GM21423 (cell line): ENCODE measurements at regions not wholly inside any gene's neighbourhood (a gene's known extent, or its start where the extent isn't known, plus 50 kb on each side); places are given as distances from the start of the nearest gene placed in this dataset.

Experiments used
- ATAC-seq: cut with Tn5 transposase; IDR thresholded peaks from one replicate; pipeline ENCODE4 v1.9.1; 2021; ENCODE audit warnings: mild to moderate bottlenecking, moderate library complexity; ENCODE audit not compliant: unreplicated experiment

DNA sequence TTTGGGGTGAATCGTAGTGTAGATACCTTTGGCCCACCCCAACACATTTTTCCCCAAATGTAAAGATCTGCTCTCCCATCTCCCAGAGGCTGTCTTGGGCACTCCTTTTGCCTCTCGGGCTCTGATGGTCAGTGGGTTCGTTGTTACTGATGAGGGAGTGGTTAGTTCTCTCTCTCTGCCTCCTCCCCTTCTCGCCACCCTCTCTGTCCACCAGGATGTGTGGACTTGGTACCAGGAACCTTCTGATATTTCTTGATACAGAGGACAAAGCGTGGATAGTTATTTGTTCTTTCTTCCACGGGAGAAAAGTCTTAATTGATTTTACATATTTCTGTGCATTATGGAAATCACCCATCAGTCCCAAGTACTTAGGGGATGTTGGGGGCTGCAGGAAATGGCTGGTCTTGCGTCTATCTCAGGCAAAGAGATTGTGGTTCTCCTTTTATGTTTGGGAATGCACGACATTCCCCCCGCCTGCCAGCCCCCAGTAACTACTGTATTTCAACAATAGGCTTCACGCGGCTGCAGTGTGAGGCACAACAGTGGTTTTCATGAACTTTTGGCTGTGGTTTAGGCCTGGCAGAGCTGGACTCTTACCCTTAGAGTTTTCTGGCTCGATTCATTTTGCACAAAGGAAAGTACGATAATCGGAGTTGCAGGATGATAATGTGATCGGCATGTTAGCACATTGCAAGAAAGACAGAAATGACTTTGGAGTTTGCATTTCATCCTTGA, 79.0 kb upstream of the ZNF536 start:
- ATAC-seq: no peak

DNA sequence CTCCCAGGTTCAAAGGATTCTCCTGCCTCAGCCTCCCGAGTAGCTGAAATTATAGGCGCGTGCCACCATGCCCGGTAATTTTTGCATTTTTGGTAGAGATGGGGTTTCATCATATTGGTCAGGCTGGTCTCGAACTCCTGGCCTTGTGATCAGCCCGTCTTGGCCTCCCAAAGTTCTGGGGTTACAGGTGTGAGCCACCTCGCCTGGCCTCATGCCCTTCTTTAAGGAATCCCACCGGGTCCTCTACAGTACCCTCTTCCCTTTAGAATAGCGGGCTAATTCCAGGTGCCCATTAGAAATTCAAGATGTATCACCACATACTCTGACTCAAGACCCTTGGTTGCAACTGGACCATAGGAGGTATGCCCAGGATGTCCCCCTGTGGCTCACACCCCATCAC, 74.2 kb upstream of the ZNF536 start:
- no peak for ATAC-seq

DNA sequence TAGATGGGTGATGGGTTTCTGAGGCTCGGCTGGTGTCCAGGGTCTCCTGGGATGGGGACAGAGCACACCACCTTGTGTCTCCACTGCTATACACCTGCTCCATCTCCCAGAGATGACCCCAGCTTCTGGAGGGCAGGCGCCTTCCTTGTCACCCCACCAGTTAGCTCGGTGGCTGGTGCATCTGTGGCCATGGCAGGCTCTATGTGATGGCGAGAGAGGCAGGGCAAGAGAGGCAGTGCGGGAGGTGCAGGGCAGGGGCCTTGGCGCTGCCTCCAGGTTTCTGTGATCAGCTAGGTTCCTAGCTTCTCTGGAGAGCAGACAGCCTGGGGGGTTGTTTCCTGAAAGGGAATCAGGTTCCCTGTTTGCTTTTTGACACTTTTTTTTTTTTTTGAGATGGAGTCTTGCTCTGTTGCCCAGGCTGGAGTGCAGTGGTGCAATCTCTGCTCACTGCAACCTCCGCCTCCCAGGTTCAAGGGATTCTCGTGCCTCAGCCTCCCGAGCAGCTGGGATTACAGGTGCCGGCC, 69.0 kb upstream of the ZNF536 start:
- no peak for ATAC-seq

DNA sequence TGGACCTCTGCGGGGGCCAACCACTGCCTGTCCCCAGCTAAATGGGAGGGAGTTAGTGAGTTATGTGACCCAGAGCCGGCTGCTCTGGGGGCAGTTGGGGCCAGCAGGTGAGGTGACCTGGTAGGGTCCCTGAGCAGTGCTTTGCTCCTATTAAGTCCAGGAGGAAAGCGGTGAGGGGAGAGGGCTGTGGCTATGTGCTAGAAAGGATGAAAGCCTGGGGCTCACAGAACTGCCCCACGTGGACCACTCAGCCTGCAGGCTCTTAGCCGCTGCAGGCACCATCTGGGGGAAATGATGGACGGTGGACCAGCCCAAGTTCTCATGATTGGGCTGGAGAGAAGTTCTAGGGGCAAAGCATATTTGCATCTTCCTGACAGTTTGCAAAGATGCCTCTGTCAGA, 67.6 kb upstream of the ZNF536 start:
- no peak for ATAC-seq

DNA sequence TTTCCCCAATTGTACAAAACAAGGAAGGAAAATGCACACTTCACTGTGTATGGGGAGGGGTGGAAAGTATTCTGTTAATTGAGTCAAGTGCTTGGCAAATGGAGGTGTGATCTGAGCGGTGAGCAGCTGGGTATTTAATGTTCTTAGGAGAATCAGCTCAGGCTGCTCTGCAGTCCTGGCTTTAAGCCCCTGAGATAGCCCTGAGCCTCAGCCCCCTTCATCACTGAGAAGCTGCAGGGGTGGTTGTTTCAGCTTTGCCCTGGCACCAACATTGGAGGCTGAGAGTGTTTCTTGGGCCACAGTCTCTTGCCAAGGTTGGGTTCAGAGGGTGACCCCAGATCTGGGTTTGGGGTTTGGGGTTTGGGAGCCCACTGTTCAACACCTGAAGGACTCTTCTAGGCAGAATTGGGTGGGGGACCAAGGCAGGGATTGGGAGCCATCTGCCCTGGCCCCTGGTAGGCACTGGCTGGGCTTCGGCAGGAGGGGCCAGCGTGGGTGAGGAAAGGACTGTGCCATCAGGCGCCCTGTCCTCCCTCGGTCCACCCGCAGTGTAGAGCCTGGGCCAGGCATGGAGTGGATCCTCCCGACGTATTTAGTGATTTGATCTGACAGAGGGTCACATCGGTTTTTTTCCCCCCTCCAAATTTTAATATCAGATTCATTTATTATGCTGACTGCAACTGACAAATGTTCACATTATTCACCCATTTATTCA, 66.7 kb upstream of the ZNF536 start:
- no peak for ATAC-seq

DNA sequence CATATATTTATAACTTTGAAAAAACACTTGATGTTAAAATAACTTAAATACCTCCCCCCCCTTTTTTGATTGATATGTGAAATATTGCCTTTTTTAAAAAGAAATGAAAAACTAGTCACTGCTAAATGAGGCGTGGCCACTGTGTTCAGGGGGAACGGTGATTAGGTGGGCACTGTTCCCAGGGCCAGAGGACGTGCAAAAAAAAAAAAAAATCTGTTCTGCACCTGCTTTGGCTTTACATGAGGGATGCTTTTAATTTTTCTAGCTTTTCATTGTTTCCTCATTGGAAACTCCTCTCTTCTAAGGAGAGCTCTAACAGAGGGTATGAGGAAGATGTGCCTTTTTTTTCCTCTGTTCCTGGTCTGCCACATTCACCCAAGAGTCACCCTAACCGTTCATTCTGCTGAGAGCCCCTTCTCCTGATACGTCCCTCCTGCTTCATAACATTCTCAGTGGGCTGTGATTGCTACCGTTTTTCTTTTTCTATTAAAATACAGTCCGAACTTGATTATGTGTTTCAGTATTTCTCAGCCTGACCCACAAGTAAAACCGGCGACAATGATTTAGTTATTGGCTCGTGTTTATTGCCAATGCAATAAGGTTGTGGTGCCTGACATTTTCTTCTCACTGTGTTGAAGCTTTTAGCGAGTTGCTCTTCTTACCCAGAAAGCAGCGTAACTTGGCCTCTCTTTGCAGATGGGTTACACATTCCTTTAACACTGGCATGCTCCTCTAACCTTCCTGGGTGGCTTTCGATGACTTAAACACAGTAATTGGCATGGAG, 64.8 kb upstream of the ZNF536 start:
- no peak for ATAC-seq

DNA sequence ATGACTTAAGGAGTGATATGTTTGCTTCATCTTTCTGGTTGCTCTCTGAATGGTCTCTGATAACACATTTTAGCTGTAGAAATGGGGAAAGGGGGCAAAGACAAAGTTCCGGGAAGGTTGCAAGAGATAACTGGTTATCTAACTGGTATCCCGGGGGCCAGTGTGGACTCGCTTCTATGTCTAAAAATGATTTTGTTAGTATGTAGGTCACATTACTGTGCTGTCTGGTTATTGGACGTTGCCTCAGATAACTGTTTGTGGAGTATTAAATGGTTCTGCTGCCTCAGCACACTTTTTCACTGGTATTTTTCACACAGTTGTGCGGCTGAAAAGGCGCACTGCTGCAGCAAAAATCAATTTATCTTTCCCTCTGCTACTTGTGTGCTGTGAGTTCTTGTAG, 63.0 kb upstream of the ZNF536 start:
- no peak for ATAC-seq

DNA sequence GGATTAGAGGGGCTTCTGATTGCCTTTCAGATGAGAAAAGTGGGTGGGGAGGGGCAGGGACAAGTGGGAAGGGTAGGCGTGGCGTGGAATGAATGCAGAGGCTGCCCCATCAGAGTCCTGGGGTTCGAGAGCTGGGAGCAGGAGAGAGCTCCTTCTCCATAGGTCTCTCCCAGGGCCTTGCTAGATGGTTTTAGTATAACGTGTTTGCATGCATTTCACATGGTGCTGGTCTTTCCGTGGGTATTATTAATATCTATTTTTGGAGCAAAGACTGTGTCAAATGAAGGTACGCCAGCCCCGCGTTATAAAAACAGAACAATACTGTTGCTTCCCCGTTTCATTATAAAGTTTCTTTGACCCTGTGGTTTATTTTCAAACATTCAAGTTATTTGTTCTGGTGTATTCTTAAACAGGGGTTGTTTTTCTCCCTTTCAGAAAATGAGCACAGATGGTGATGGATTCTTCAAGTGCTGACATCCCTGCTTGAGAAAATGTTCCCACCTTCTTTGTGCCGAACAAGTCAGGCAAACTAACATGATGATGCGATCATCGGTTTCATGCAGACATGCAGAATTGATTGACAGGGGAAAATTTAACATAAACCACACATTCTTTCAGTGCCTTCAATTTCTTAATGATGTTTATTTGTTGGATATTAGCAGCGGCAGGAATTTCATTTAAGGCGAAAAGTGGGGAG, 62.1 kb upstream of the ZNF536 start:
- no peak for ATAC-seq

DNA sequence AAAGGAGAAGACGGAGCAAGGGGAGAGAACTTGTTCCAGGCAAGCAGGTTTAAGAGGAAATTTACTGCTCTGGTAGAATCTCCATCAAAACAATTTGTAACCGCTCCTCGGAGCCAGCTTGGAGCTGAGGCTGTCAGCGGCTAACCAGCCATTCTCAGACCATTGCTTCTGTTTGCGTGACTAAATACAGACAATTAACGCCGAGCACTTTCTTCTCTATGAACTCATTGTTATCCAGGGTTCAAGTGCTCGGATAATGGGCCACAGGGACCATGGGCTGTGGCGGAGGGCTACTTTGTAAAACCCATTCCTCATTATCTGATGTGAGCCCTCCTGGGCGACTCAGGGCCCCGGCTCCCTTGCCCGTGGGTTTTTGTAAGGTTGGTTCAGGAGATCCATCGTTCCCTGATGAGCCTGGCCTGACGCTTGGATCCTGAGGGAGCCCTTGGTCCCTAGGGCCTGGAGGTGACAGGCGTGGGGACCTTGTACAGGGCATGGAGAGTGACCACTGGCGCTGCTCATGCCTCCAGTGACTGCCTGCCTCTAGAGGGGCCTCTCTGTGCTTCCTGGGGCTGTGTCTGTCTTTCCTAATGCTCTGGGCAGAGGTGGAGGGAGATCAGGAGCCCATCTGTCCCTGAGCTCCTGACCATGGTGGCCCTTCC, 61.5 kb upstream of the ZNF536 start:
- no peak for ATAC-seq

DNA sequence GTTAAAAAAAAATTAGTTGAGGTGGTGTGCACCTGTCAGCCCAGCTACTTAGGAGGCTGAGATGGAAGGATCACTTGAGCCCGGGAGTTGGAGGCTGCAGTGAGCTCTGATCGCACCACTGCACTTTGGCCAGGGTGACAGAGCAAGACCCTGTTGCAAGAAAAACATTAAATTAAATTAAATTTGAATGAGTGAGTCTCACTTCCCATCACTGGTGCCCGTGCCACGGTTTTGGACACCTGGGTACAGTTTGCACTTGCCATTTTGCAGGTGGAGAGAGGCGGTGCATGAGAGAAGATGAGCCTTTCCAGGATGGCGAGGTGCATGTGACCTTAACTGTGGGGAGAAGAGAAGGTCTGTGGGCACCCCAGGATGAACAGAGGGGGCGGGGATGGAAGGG, 60.3 kb upstream of the ZNF536 start:
- no peak for ATAC-seq

DNA sequence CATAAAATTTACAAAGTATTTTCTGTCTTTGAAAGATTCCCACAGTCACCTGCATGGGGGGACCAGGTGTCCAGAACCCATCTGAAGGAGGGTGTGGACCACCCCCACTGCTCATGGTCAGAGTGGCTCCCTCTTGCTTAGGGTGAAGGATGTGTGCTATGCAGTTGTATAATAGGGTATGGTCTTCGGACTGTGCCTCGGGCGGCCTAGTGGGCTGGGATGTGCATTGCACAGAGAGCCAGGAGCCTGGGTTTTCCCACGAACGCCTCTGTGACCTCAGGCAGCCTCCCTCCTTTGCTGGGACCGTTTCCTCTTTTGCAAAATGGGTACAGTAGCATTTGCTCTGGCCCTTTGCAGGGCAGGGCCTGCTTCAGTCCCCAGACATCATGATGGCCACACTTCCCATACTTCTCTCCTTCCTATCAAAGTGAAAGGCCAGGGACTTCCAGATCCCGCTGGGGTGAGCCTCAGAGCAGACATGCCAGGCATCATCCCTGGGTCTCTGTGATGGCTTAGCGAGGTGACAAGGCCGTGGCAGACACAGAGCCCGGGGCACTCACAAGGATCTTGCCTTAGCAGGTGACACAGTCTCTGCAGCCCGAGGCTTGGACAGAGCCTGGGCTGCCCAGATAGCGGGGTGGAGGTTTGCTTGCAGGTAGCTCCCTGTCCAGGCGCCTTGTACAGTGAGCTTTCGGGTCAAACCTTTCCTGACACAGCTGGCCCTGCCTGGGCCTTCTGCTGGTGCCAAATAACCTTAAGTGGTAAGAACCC, 59.4 kb upstream of the ZNF536 start:
- no peak for ATAC-seq

DNA sequence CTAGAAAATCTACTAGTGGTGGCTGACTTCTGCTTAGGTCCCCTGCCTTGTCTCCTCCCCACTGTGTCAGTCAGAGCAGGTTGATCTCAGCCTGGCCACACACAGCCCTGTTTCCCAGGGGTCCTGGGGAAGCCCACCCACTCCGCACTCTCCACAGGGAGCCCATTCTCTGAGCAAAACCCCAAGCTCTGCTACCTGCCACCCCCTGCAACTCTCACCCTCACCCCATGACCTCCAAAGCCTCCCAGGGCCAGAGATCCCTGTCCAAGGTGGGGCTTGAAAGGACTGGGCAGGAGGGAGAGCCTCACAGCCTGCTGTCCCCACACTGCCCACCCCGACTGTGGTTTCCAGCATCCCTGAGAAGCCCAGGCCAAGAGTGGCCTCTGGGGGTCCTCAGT, 58.8 kb upstream of the ZNF536 start:
- no peak for ATAC-seq

DNA sequence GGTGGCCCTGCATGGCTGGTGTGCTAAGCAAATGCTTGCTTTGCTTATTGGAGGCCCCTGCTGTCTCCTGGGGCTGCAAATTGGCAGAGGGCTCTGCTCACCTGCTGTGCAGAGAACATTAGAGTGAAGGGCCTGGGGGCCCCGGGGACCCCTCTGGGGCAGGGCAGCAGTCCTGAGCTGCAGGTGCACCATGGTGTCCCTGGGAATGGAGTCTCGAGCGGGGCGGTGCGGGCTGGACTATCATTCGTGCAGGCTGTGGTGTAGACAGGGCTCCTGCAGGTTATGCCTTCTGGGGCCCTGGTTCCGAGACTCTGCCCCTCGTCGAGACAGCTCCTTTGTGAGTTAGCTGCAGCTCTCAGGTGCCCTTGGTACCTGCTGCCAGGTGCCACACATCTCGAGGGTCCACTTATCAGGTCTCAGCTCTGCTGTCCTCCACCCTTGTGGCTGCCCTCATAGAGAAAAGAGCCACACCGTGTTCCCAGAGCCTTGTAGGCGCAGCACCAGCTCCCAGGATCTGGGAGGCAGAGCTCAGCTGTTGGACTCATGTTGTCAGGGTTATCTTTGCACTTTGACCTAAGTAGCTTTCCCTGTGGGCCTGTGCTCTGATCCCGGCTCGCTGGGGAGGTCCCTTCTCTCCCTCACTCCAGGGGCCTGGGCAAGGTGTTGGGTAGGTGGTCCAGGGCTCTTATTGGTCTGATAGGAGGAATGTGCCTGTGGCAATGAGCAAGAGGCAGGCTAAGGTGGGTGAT, 58.0 kb upstream of the ZNF536 start:
- no peak for ATAC-seq

DNA sequence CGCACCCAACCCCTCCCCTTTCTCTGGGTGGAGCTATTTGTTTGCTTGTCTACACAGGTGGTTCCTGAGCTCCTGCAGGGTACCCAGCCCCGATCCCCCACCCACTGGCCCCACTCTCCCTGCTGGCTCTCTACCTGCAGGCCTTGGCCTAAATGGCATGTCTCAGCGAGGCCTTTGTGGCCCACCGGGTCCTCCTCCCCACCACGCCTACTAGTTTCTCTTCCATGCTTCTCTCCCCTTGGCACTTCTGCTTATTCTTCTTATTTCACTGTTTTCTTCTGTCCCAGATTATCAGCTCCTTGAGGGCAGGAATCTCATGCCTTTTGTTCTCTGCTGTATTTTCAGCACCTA, 57.4 kb upstream of the ZNF536 start:
- no peak for ATAC-seq

DNA sequence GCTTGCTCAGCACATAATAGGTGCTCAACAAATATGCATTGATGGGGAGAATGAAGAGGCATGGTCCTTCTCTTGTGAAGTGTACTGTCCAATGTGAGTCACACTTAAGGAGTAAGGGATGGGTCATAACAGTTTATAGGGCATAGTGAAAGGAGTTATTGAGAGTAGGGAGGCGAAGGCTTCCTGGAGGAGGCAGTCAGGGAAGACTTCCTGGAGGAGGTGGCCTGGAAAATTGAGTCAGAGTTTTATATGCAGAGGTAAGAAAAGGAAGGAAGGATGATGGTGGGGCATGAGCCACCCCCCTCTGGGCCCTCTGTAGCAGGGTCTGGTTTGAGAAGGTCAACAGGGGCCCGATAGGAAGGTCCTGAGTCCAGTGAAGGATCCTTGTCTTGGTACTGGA, 57.0 kb upstream of the ZNF536 start:
- no peak for ATAC-seq

DNA sequence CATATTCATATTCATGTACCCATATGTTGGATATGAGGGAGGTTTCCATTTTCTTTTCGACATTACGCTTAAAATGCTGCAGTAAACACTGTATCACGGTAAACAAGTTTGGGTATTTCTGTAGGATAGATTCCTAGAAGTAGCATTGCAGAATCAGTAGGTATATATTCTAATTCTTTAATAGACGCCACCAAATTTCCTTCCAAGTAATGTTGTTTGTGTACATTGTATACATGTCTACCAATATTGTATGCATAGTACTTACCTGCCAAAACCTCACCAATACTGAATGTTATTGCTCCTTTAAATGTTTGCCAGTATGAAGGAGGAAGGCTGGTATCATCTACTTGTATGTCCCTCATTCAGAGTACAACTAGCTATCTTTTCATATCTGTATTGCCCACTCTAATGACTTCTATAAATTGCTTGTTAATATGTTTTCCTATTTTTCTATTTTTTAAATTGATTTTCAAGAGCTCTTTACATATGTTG, 56.1 kb upstream of the ZNF536 start:
- no peak for ATAC-seq

DNA sequence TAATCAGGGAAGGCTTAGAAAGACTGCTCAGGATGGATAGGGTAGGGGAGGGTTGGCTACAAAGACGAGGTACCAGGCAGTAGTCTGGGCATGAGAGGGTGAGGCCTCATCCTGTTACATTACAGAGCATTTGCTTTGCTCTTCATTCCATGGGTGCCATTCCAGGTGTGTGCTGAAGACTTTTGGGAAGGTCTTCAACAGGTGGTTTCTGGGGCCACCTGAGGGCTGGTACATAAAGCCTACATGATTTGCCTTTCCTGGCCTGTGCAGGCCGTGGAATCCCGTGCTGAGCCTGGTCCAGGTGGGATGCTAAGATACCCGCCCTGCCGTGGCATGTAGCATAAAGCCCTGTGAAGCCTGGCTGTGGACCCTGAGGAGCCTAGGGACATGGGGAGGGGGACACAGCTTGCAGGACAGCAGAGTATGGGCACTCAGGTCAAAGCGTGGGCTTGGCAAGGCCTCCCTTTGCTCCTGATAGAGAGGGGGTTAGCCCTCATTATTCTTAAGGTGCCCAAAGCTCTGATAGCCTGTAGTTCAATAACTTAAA, 55.6 kb upstream of the ZNF536 start:
- no peak for ATAC-seq

DNA sequence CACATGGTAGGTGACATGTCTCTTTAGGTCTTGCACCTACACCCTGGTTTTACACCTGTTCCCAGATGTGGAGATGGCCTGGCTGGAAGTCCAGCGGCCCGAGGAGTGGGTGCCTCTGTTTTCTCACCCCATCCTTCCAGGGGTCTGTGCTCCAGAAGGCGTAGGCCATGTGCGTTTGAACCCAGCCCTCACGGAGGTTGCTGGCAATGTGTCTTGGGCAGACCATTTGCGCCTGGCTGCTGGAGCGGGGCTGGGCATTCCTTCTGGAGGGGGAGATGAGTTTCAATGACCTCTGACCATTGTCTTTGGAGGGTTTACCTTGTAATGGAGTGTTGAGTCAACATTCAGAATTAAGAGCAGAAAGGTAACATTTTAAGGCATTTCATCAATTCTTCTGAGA, 54.8 kb upstream of the ZNF536 start:
- no peak for ATAC-seq

DNA sequence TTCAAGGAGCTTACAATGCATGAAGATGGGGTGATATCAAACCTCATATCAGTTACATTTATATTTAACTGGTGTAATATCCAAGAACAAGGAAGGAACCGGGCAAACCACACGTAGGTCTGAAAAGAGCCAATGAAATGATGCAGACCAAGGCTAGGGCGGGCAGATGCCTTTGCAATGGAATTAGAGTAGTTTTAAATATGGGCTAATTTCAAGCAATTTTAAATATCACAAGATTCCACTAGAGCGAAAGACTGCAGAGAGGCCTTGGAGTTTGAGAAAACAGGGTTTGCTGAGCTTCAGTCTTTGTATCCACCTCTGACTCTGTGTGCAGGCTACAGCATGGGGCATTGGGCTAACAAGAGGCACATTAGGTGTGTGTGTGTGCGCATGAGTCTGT, 53.9 kb upstream of the ZNF536 start:
- no peak for ATAC-seq
